ENCODE measurements at regions not wholly inside any gene's neighbourhood (a gene's known extent, or its start where the extent isn't known, plus 50 kb on each side); places are given as distances from the start of the nearest gene placed in this dataset.

- TF ChIP-seq EZH2 (IDR thresholded peaks at IDR 0.05; ENCODE audit: borderline replicate concordance, insufficient read depth, low read length, poor library complexity, severe bottlenecking): no peak
- no peak for TF ChIP-seq RAD21 (conservative IDR thresholded peaks at IDR 0.05)
- TF ChIP-seq CTCF (IDR thresholded peaks at IDR 0.05; ENCODE audit: poor library complexity, severe bottlenecking): no peak
- TF ChIP-seq EP300 (conservative IDR thresholded peaks at IDR 0.05; ENCODE audit: poor library complexity, severe bottlenecking): no peak
- no peak for TF ChIP-seq POLR2AphosphoS5 (IDR thresholded peaks at IDR 0.05)
- TF ChIP-seq MXI1 (conservative IDR thresholded peaks at IDR 0.05; ENCODE audit: poor library complexity, severe bottlenecking): no peak
- no peak for TF ChIP-seq SMC3 (conservative IDR thresholded peaks at IDR 0.05; ENCODE audit: poor library complexity)
Measured at GRCh38 chr15:91471468-91471867, 371.4 kb downstream of the SV2B start.
